SK-N-SH (cell line): ENCODE measurements at regions not wholly inside any gene's neighbourhood (a gene's known extent, or its start where the extent isn't known, plus 50 kb on each side); places are given as distances from the start of the nearest gene placed in this dataset.

ENCODE experiments used
- CTCF ChIA-PET: fragments of 300-600, 350-600 bp; formaldehyde crosslinking; extraction: SDS; loops from one replicate; lab custom pipeline; 2021; lab: Yijun Ruan, JAX
- POLR2A ChIA-PET: fragments of 350-600 bp; sonication (Branson Sonifier 250); formaldehyde crosslinking; extraction: SDS; loops from one replicate; lab custom pipeline; 2020; ENCODE audit warnings: antibody characterized with exemption, inconsistent platforms; lab: Yijun Ruan, JAX
- DNase-seq: peaks from one replicate; pipeline ENCODE4 v3.0.0; 2012
- H2AFZ ChIP-seq: fragments of 200-600 bp; sonication (generic); 2 replicates; pipeline ENCODE4 v1.8.1; 2016; ENCODE audit warnings: antibody characterized with exemption, mild to moderate bottlenecking, low read depth
- H3F3A ChIP-seq: fragments of 200-600 bp; sonication (generic); replicated peaks from 2 replicates; pipeline ENCODE3; 2016; ENCODE audit warnings: antibody characterized with exemption, mild to moderate bottlenecking; ENCODE audit not compliant: insufficient read depth
- H3K27ac ChIP-seq, 2 experiments: fragments of 200-500 bp in 1 of 2; fragments of 200-600 bp in 1 of 2; sonication (Bioruptor generic) in 1 of 2; sonication (generic), shearing (Covaris generic) in 1 of 2; 2 replicates each; pipeline versions ENCODE4 v1.5.1 to v1.6.1; 2014 to 2016; ENCODE audit warnings: low read depth in 2 of 2, inconsistent platforms in 1 of 2, low read length in 1 of 2, mild to moderate bottlenecking in 1 of 2, mixed read lengths in 1 of 2
- H3K27me3 ChIP-seq: fragments of 200-600 bp; sonication (generic), shearing (Covaris generic); 2 replicates; pipeline ENCODE4 v1.6.1; 2016; ENCODE audit warnings: mixed run types; ENCODE audit not compliant: insufficient read depth
- H3K36me3 ChIP-seq, 2 experiments: fragments of 200-500 bp in 1 of 2; fragments of 200-600 bp in 1 of 2; sonication (Bioruptor generic) in 1 of 2; sonication (generic) in 1 of 2; replicated peaks in 1 of 2; 2 replicates each; pipeline versions ENCODE3 to v1.5.1; 2014 to 2016; ENCODE audit warnings: low read length in 1 of 2, mild to moderate bottlenecking in 1 of 2; ENCODE audit not compliant: insufficient read depth in 2 of 2, control insufficient read depth in 1 of 2
- H3K4me1 ChIP-seq, 2 experiments: fragments of 200-500 bp in 1 of 2; fragments of 200-600 bp in 1 of 2; sonication (Bioruptor generic) in 1 of 2; sonication (generic), shearing (Covaris generic) in 1 of 2; 2 replicates each; pipeline versions ENCODE4 v1.5.1 to v1.6.1; 2014 to 2016; ENCODE audit warnings: low read depth in 1 of 2, low read length in 1 of 2, mixed run types in 1 of 2; ENCODE audit not compliant: insufficient read depth in 2 of 2, control insufficient read depth in 1 of 2
- H3K4me2 ChIP-seq: fragments of 200-600 bp; sonication (generic), shearing (Covaris generic); 2 replicates; pipeline ENCODE4 v1.6.1; 2017; ENCODE audit warnings: mixed run types
- H3K4me3 ChIP-seq, 2 experiments: fragments of 200-500 bp in 1 of 2; fragments of 200-600 bp in 1 of 2; sonication (Bioruptor generic) in 1 of 2; sonication (generic), shearing (Covaris generic) in 1 of 2; 2 replicates each; pipeline versions ENCODE4 v1.5.1 to v1.8.1; 2014 to 2016; ENCODE audit warnings: low read depth in 2 of 2, inconsistent platforms in 1 of 2, low read length in 1 of 2, mild to moderate bottlenecking in 1 of 2, mixed read lengths in 1 of 2, moderate library complexity in 1 of 2
- H3K79me2 ChIP-seq: fragments of 200-600 bp; sonication (generic); 2 replicates; pipeline ENCODE4 v1.8.1; 2017; ENCODE audit warnings: mild to moderate bottlenecking; ENCODE audit not compliant: insufficient read depth
- H3K9ac ChIP-seq: fragments of 200-600 bp; sonication (generic); 2 replicates; pipeline ENCODE4 v1.6.1; 2017; ENCODE audit warnings: mixed run types
- H3K9me2 ChIP-seq: fragments of 200-600 bp; sonication (generic); 2 replicates; pipeline ENCODE4 v1.6.1; 2017; ENCODE audit warnings: mixed run types
- H3K9me3 ChIP-seq: fragments of 200-600 bp; sonication (generic); 2 replicates; pipeline ENCODE4 v1.6.1; 2017; ENCODE audit warnings: mixed run types, mild to moderate bottlenecking, moderate library complexity
- H4K20me1 ChIP-seq: fragments of 200-600 bp; sonication (generic); 2 replicates; pipeline ENCODE4 v1.6.1; 2017; ENCODE audit warnings: mild to moderate bottlenecking, mixed run types; ENCODE audit not compliant: insufficient read depth
- CHD2 ChIP-seq: fragments of 150-350 bp; IDR thresholded peaks from 2 replicates; pipeline ENCODE4 v1.6.1; 2018; ENCODE audit warnings: low read length; ENCODE audit not compliant: partially characterized antibody
- ELF1 ChIP-seq: IDR thresholded peaks from 2 replicates; pipeline ENCODE4 v1.4.0; 2012
- FOXJ3 ChIP-seq: sonication (generic); formaldehyde crosslinking; IDR thresholded peaks from 2 replicates; pipeline ENCODE4 v1.5.1; 2020; ENCODE audit warnings: mild to moderate bottlenecking, missing genetic modification reagents
- FOXM1 ChIP-seq: IDR thresholded peaks from 2 replicates; pipeline ENCODE4 v1.4.0; 2012; ENCODE audit warnings: low read depth, mild to moderate bottlenecking
- GATA2 ChIP-seq: sonication (generic); formaldehyde crosslinking; IDR thresholded peaks from 2 replicates; pipeline ENCODE4 v1.5.0; 2020; ENCODE audit warnings: mild to moderate bottlenecking, missing genetic modification reagents
- MEF2A ChIP-seq: IDR thresholded peaks from 2 replicates; pipeline ENCODE4 v1.4.0; 2012; ENCODE audit warnings: low read depth, borderline replicate concordance
- MXI1 ChIP-seq: IDR thresholded peaks from 2 replicates; pipeline ENCODE4 v1.6.1; 2012; ENCODE audit warnings: mild to moderate bottlenecking, low read depth, low read length, improper control_type of control experiment
- NFIC ChIP-seq: IDR thresholded peaks from 2 replicates; pipeline ENCODE4 v1.4.0; 2012; ENCODE audit warnings: borderline replicate concordance
- POLR2AphosphoS5 ChIP-seq: IDR thresholded peaks from 2 replicates; pipeline ENCODE4 v1.6.1; 2012; ENCODE audit warnings: low read depth, low read length
- RCOR1 ChIP-seq: fragments of 150-350 bp; IDR thresholded peaks from 2 replicates; pipeline ENCODE4 v1.6.1; 2017; ENCODE audit warnings: antibody characterized with exemption, low read length
- RFX5 ChIP-seq: IDR thresholded peaks from 2 replicates; pipeline ENCODE4 v1.6.1; 2012; ENCODE audit warnings: mild to moderate bottlenecking, improper control_type of control experiment, low read length
- SMC3 ChIP-seq: IDR thresholded peaks from 2 replicates; pipeline ENCODE4 v1.6.1; 2012; ENCODE audit warnings: low read depth, low read length, improper control_type of control experiment
- TEAD4 ChIP-seq: IDR thresholded peaks from 2 replicates; pipeline ENCODE4 v1.4.0; 2012; ENCODE audit warnings: mild to moderate bottlenecking, borderline replicate concordance; ENCODE audit not compliant: insufficient read depth
- WGBS: methylation state at CpG from one replicate; pipeline ENCODE4 v1.1.6; 2017; ENCODE audit warnings: low lambda C conversion rate; 5-methylcytosine and 5-hydroxymethylcytosine counted together
- TF ChIP-seq, protein P1 (sequence below): fragments of 150-350 bp; IDR thresholded peaks from 2 replicates; pipeline ENCODE4 v1.6.1; 2016; ENCODE audit warnings: mild to moderate bottlenecking, low read depth, low read length
- TF ChIP-seq, protein P2 (sequence below): IDR thresholded peaks from 2 replicates; pipeline ENCODE4 v1.4.0; 2012; ENCODE audit warnings: low read depth
- TF ChIP-seq, protein P3 (sequence below): IDR thresholded peaks from 2 replicates; pipeline ENCODE4 v1.4.0; 2012; ENCODE audit warnings: low read depth, borderline replicate concordance
- TF ChIP-seq, protein P4 (sequence below): fragments of 150-350 bp; IDR thresholded peaks from 2 replicates; pipeline ENCODE4 v1.6.1; 2017; ENCODE audit warnings: antibody characterized with exemption, low read length, low read depth, borderline replicate concordance
- TF ChIP-seq, protein P5 (sequence below): IDR thresholded peaks from 2 replicates; pipeline ENCODE4 v1.6.1; 2012; ENCODE audit warnings: mild to moderate bottlenecking, low read depth, low read length, moderate library complexity

DNA sequence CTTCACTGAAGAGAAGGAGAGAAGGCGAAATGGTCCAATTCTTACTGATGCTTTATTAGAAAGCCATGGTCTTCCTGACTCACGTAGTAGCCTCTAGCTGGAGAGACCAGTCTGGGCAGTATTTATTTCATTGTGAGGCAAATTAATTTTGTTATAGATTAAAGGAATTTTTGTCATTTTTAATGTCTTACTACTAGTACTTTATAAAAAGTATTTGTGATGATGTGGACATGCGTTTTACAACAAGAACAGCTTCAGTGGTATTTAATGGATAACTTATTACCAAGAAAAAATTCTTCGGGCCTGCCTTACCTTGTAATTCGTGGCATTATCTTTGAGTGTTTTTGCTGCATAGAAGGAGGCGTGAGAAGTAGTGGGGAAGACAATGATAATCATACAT is 339.4 kb upstream of the SHH start:
- H3K36me3 ChIP-seq: no peaks in the 10 kb centered on the region
- H3K4me2 ChIP-seq: no peak overlapping the region
- no peak overlapping the region for H3K4me3 ChIP-seq
- H3F3A ChIP-seq: peaks cover 7% of the 10 kb centered on the region
- H3K9me2 ChIP-seq: no peaks in the 10 kb centered on the region
- no peak for DNase-seq
- CTCF ChIA-PET: no interaction called here
- H2AFZ ChIP-seq: no peak overlapping the region
- no peak overlapping the region for H3K9ac ChIP-seq
- POLR2A ChIA-PET: no interaction called here
- WGBS: 5% methylated on average over 6 of the region's 6 CpGs
- no peak overlapping the region for H3K27ac ChIP-seq
- TF ChIP-seq RCOR1: no peak
- TF ChIP-seq SMC3: no peak
- TF ChIP-seq, protein P1, sequence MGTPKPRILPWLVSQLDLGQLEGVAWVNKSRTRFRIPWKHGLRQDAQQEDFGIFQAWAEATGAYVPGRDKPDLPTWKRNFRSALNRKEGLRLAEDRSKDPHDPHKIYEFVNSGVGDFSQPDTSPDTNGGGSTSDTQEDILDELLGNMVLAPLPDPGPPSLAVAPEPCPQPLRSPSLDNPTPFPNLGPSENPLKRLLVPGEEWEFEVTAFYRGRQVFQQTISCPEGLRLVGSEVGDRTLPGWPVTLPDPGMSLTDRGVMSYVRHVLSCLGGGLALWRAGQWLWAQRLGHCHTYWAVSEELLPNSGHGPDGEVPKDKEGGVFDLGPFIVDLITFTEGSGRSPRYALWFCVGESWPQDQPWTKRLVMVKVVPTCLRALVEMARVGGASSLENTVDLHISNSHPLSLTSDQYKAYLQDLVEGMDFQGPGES: no peak
- TF ChIP-seq MEF2A: no peak
- TF ChIP-seq POLR2AphosphoS5: no peak
- TF ChIP-seq, protein P2, sequence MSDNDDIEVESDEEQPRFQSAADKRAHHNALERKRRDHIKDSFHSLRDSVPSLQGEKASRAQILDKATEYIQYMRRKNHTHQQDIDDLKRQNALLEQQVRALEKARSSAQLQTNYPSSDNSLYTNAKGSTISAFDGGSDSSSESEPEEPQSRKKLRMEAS: no peak
- TF ChIP-seq CHD2: no peak
- no peaks in the 10 kb centered on the region for H3K79me2 ChIP-seq
- no peaks in the 10 kb centered on the region for H3K9me3 ChIP-seq
- no peaks in the 10 kb centered on the region for H3K4me1 ChIP-seq
- H3K27me3 ChIP-seq: peaks cover 35% of the 10 kb centered on the region
- no peaks in the 10 kb centered on the region for H4K20me1 ChIP-seq

DNA sequence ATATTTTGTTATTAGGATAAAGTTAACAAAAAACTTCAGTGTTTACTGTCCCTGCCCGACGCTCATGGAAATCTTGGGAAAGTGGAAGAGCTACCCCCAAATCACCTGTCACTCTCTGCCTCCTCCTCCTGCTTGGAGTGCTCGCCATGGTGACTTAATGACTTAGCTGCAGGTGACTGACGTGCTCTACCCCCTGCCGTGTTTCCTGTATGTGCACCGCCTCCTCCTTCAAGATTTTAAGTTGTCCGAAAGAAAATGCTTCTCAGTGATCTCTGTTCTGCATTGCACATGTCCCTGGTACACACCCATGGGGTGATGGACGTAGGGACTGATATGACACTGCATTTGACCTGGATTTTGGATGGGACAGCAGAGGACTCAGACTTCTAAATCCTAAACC is 338.8 kb upstream of the SHH start:
- Histone ChIP-seq H3K79me2 (no peaks in the 10 kb centered on the region), H3K9ac (no peak overlapping the region), H3K27me3 (peaks cover 40% of the 10 kb centered on the region), H3K4me3 (no peak overlapping the region), H3K4me2 (no peak overlapping the region), H4K20me1 (no peaks in the 10 kb centered on the region), H3K9me2 (no peaks in the 10 kb centered on the region), H3K9me3 (no peaks in the 10 kb centered on the region), H3K27ac (no peak overlapping the region), H3F3A (peaks cover 1% of the 10 kb centered on the region), H2AFZ (no peak overlapping the region), H3K4me1 (no peaks in the 10 kb centered on the region), H3K36me3 (no peaks in the 10 kb centered on the region)
- CTCF ChIA-PET: no interaction called here
- WGBS: 7% methylated on average over 8 of the region's 8 CpGs
- no peak for DNase-seq
- TF ChIP-seq, protein P3, sequence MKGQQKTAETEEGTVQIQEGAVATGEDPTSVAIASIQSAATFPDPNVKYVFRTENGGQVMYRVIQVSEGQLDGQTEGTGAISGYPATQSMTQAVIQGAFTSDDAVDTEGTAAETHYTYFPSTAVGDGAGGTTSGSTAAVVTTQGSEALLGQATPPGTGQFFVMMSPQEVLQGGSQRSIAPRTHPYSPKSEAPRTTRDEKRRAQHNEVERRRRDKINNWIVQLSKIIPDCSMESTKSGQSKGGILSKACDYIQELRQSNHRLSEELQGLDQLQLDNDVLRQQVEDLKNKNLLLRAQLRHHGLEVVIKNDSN: no peak
- TF ChIP-seq NFIC: no peak
- no peak for TF ChIP-seq ELF1
- TF ChIP-seq, protein P4, sequence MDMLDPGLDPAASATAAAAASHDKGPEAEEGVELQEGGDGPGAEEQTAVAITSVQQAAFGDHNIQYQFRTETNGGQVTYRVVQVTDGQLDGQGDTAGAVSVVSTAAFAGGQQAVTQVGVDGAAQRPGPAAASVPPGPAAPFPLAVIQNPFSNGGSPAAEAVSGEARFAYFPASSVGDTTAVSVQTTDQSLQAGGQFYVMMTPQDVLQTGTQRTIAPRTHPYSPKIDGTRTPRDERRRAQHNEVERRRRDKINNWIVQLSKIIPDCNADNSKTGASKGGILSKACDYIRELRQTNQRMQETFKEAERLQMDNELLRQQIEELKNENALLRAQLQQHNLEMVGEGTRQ: no peak
- no peak for TF ChIP-seq GATA2 (CRISPR knock-in tag)
- no peak for TF ChIP-seq FOXJ3
- no peak for TF ChIP-seq FOXM1
- TF ChIP-seq RFX5: no peak
- no peak for TF ChIP-seq MXI1
- TF ChIP-seq, protein P5, sequence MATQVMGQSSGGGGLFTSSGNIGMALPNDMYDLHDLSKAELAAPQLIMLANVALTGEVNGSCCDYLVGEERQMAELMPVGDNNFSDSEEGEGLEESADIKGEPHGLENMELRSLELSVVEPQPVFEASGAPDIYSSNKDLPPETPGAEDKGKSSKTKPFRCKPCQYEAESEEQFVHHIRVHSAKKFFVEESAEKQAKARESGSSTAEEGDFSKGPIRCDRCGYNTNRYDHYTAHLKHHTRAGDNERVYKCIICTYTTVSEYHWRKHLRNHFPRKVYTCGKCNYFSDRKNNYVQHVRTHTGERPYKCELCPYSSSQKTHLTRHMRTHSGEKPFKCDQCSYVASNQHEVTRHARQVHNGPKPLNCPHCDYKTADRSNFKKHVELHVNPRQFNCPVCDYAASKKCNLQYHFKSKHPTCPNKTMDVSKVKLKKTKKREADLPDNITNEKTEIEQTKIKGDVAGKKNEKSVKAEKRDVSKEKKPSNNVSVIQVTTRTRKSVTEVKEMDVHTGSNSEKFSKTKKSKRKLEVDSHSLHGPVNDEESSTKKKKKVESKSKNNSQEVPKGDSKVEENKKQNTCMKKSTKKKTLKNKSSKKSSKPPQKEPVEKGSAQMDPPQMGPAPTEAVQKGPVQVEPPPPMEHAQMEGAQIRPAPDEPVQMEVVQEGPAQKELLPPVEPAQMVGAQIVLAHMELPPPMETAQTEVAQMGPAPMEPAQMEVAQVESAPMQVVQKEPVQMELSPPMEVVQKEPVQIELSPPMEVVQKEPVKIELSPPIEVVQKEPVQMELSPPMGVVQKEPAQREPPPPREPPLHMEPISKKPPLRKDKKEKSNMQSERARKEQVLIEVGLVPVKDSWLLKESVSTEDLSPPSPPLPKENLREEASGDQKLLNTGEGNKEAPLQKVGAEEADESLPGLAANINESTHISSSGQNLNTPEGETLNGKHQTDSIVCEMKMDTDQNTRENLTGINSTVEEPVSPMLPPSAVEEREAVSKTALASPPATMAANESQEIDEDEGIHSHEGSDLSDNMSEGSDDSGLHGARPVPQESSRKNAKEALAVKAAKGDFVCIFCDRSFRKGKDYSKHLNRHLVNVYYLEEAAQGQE: no peak
- no peak for TF ChIP-seq TEAD4
- POLR2A ChIA-PET: no interaction called here
